RKO (cell line): ENCODE measurements at regions not wholly inside any gene's neighbourhood (a gene's known extent, or its start where the extent isn't known, plus 50 kb on each side); places are given as distances from the start of the nearest gene placed in this dataset.
A peak's percentile ranks its signal among the peaks of the same experiment; 100 is the strongest.
"Not testable (repeated sequence)": the region's sequence is repeated elsewhere in the genome, so short reads cannot be mapped to it uniquely, and the experiment has no call there.

Source experiments
- DNase-seq: peaks from one replicate; pipeline ENCODE4 v3.0.0-alpha.2; 2016; ENCODE audit warnings: low spot score

DNA sequence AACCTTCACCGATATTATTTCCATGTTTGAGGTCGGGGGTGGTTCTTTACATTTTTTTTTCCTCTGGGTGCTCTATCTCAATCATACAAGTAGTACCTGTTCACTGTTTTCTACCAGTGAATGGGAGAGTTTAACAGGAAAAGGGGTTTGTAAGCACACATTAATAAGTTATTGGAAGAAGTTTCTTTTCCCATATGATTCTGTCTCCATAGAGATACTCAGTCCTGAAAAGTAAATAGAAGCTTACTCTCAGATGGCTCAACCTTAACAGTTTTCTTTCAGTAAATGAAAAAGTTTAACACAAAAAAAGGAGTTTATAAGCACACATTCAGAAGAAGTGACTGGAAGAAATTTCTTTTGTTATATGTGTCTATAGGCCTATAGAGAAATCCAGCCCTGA, 995.6 kb upstream of the SLC39A10 start:
- DNase-seq: no peak

DNA sequence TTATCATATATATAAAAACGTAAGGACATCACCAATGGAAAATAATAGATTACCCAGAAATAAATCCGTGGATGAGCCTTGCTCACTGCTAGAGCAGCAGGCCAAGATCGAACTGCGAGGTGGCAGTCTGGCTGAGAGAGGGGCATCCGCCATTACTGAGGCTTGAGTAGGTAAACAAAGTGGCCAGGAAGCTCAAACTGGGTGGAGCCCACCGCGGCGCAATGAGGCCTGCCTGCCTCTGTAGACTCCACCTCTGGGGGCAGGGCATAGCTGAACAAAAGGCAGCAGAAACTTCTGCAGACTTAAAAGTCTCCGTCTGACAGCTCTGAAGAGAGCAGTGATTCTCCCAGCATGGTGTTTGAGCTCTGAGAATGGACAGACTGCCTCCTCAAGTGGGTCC, 1018.0 kb upstream of the SLC39A10 start:
- DNase-seq: not testable (repeated sequence)

DNA sequence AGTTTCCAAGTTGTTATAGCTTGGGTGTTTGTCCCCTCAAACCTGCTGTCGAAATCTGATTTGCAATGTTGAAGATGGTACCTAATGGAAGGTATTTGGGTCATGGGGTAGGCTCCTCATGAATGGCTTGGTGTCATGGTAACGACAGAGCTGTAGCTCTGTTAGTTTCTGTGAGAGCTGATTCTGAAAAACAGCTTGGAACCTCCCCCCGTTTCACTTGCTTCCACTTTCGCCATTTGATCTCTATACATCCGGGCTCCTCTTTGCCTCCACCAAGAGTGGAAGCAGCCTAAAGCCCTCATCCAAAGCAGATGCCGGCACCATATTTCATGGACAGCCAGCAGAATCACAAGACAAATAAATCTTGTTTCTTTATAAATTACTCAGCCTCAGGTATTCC, 1035.1 kb upstream of the SLC39A10 start:
- no peak for DNase-seq

DNA sequence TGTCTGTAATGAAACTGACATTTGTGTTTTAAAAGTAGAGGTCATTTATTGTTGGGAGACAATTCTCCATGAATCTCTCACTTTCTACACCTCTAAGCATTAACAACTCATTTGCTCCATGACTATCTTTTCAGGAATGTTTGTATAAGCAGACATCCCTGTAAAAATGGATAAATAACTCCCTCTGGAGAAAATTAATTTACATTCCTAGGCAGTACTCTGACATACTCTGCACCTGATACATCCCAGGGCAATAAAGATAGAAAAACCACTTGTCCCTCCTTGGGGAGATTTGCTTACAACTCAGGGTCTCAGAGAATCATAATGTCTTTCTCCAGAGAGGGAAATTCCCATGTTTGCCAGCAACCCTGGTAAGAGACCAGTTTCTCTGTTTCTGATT, 1037.7 kb upstream of the SLC39A10 start:
- peak; percentile 3 for DNase-seq

DNA sequence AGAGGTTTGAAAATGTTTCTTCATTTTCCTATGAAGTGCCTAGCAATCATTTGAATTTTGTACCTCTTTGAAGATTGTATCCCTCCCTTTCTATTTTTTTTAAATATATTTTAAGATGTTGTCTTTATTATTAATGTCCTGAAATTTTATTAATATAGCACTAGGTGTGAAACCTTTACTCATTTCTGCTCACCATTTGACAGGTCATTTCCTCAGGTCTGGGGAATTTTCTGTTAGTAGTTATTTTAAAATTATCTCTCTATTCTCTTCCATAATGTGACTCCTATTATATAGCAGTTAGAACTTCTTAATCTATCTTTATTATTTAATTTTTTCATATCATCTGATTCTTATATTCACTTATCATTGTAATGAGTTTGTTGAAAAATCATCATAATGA, 1038.6 kb upstream of the SLC39A10 start:
- DNase-seq: no peak

DNA sequence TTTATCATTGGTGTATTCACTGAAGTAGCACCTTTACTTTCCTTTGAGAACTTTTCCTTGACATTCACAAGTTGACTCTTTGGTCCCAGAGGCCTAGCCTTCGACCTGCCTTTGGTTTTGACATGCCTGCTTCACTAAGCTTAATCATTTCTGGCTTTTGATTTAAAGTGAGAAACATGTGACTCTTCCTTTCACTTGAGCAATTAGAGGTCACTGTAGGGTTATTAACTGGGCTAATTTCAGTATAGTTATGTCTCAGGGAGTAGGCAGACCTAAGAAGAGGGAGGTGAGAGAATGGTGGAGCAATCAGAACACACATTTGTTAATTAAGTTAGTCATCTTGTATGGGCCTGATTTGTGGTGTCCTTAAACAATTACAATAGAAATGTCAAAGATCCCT, 1040.7 kb upstream of the SLC39A10 start:
- DNase-seq: no peak

DNA sequence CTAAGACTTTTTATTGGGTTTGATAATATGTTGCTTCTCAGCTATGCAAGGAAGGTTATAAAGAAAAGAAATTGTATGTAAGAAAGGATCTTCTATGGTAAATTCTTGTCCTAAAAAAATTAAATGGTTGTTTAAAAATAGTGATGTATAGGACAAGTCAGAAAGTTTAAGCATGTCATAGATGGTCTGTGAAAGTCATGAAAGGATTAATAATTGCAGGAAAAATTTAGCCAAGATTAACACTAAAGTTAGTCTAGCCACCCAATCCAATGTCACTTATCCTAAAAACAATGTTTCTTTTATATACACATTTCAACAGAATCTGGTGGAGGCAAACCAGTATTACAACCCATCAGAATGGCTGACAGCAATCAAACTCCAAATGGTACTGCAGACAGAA, 1046.7 kb upstream of the SLC39A10 start:
- DNase-seq: peak; percentile 10

DNA sequence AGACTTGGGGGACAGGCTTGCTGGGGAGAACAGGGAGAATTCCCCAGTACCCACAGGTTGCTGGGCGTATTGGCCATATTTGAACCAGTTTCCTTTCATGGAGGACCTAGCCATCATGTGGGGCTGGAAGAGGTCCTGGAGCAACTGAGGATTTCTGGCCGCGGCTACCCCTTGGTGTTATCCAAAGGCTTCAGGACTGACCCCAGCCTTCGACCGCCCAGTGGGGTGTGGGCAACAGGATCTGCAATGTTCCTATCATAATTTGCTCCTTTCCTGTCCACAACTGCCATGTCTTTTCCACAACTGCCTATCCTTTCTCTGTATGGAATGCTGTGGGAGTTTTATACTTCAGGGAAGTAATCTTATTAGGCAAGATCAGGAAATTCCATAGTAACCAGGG, 1053.6 kb upstream of the SLC39A10 start:
- DNase-seq: no peak

DNA sequence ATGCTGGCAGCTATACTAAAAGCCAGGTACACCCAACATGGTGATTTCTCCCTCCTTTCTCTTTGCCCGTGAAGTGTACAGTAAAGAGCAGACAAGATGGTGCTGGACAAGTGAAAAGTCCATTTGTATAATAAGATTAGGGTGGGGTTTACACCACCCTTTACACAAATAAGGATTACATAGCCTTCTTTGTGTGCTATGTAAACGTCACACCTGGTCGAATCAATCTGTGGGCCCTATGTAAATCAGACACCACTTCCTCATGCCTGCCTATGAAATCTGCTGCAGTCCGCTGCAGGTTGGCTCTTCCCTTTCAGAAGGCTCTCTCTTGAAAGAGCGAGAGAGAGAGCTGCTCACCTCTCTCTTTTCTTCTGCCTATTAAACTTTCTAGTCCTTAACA, 1054.3 kb upstream of the SLC39A10 start:
- no peak for DNase-seq

DNA sequence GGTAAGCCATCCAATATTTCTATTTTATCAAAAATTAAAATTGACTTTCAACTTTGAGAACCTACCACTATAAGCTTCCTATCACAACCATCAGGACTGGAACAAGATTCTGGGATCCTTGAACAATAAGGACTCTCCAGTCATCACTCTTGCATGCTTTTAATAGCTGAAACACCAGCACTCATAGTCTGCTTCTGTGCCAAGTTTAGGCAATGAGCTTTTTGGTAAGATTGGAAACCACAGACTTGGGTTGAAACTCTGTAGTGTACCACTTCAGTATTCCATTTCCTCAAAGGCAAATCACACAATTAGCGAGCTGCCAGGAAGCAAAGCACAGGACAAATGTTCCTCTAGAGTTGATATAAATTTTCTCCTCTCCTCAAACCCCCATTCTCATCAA, 1065.8 kb upstream of the SLC39A10 start:
- DNase-seq: no peak

DNA sequence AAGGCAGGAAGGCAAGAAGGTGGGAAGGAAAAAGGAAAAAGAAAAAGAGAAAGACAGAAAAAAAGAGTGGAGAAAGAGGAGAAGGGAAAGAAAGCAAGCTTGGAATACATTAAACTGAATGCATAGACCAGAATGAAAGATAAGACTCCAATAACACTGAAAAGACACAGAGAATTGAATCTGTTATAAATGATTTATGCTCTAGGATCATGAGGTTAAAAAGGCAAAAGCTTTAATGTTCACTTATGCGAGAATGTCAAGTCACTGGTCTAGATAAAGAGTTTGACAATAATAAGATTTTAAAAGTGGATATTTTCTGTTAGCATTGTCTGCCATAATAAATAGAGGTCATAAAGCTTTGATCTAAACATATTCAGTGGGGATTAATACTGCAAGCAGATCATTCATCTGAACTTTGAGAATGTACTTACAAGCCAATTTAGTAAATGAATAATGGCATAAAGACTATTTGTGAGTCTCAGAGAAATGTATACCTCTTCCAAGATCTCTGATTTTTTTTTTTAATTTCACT, 1069.2 kb upstream of the SLC39A10 start:
- DNase-seq: no peak

DNA sequence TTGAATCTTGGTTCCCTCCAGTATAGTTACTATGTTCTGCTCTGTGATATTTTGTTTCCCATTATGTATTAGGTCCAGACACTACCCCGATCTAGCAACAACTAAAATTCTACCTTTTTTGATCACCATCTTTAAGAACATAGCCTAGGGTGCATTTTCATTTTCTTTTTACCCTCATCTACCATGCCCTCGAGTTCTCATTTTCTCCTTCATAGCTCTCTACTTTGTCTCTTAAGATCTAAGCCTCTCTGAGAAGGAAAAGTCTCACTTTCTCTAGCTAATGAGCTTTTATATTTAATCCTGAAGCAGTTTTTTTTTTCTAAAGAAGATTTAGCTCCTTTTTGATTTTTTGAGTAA, 1089.4 kb upstream of the SLC39A10 start:
- DNase-seq: no peak

DNA sequence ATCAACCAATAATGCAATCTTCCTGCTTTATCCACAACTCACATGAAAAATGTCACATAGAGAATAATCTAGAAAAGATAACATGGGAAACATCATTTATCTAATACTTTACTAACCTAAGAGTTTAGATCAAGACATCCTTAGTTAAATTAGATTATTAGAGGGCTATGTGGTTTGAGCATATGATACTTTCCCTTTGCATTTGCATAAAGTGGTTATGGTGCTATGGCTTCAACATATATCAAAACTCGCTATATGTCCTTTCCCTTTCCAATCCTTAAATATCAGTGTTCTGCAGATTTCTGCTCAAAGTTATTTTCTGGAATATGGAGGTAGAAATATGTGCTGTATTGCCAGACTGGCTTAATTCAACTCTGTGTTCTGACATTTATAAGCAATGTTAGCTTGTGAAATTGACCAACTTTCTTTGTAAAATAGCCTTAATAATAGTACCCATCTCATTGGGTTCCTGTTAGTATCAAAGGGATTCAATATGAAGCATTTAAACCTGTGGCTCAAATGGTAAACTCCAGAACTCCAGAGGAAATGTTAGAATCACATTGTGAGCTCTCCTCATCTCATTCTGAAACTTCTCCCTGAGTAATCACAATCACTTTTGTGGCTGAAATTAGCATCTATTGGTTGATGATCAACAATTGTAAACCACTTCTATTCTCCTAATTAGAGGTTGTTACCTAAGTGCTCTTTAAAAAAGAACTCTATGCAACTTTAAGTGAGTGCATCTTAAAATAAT, 1089.9 kb upstream of the SLC39A10 start:
- DNase-seq: no peak

DNA sequence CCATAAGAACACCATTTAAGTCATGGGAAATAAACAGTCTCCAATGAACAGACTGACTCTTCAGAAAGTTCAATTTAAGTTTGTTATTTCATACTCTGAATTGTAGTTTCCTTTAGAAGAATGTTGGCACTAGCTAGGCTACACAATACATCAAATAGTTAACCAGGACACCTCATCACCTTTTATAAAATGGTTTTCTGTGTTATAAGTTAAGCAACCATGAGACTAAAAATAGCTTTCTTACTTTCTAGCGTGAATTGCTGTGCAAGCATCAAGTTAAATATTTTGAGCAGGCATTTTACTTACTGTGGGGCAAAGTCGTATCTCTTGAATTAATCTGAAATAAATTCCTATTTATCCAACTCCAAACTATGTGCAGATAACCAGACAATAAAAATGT, 1092.6 kb upstream of the SLC39A10 start:
- DNase-seq: no peak

DNA sequence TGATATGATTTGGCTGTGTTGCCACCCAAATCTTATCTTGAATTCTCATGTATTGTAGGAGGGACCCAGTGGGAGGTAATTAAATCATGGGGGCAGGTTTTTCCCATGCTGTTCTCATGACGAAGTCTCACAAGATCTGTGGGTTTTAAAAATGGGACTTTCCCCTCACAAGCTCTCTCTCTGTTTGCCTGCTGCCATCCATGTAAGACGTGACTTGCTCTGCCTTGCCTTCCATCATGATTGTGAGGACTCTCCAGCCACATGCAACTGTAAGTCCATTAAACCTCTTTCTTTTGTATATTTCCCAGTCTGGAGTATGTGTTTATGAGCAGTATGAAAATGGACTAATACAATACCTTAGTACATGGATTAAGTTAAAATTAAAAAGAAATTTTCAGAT, 1094.7 kb upstream of the SLC39A10 start:
- DNase-seq: no peak

DNA sequence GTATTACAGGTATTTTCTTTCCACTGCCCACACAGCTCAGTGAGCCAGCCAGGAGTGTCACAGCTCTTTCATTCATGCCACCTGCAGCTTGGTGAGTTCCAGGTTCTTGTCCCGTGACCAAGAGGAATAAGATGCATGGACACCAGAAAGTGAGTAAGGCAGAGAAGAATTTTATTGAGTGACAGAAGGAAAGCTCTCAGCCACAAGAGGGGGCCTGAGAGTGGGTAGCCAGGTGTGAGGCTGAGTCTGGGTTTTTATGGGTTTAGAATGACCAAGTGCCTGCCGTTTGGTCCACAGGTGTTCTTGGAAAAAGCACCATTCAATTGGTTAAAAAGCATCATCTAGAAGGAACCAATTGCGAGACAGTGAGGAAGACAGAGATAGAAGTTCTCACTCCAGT, 1097.1 kb upstream of the SLC39A10 start:
- DNase-seq: no peak

DNA sequence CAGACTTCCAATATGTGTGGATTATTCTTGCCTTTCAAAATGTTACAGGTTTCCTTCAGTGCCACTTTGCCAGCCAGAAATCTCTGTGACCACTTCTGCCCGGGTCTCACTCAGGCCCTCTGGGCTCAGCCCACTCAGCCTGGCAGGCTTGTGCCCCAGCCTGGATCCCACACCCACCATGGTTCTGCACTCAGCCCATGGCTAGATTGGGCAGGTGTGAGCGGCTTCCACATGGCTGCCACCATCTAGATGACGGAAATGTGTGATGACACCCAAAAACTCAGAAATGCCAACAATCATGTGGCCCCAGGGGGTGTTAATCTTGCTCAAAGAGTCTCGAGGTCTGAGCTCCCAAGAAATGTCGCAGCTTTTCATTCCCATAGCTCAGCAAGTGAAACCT, 1097.5 kb upstream of the SLC39A10 start:
- no peak for DNase-seq

DNA sequence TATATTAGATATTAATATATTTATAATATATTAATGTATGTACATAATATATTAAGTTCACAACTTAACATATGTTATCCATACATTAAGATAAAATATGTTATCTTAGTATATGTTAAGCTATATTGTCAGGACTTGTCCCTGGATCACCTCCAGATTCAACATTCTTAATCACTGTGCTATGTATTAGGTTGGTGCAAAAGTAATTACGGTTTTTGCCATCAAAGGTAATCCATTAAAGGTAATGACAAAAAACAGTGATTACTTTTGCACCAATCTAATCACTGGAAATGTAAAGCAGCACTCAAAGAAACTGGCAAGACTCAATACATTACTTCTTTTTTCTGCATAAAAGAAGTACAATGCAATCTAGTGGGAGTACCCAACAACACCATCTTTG, 1099.0 kb upstream of the SLC39A10 start:
- DNase-seq: no peak

DNA sequence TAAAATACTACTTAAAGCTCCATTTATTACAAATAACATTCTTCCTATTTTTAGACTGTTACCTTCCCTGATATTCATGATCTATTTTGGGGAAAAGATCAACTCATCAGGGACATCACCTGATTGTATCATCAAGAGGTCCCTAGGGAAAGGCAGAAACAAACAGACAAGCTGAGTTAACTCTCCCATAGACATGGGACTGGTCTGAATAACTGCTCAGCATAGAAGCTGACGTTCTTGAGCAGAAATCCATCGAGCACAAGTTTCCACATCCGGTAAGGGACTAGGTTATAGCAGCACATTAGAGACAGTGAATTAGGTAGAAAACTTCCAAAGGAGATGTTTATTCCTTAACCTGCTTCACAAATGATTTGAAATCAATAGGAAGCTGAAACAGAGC, 1100.4 kb upstream of the SLC39A10 start:
- DNase-seq: no peak

DNA sequence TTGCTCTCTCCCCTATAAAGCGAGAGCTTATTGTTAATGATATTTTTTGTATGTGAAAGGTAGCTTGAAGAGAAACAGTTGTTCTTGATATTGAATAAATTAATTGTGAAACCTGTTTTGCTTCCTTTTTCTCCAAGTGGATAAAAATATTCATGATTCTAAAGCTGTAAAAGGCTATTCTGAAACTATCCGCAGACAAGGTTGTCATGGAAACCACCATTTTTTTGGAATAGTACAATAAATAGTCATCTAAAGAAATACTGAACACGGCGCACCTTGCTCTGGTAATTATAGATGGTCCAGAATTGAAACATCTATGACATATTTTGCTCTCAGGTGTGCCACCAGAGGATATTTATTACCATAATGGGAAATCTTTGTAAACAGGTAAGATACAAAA, 1103.0 kb upstream of the SLC39A10 start:
- DNase-seq: no peak

DNA sequence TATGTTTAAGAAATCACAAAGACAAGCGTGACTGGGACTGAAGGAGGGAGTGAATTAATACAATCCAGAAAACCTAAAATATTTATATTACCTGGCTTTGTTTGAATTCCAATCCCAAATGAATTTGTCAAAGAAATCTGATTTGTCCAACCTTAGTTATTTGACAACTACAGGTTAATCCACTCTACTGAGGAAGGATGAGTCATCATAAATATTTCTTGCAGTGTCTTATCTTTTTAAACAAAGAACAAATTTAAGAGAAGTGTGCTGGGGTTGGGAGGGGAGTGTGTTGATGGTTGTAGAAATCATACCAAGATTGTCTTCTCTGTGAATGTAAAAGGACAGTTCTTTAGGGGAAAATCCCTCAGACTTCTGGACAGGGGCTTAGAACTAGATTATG, 1106.3 kb upstream of the SLC39A10 start:
- DNase-seq: no peak

DNA sequence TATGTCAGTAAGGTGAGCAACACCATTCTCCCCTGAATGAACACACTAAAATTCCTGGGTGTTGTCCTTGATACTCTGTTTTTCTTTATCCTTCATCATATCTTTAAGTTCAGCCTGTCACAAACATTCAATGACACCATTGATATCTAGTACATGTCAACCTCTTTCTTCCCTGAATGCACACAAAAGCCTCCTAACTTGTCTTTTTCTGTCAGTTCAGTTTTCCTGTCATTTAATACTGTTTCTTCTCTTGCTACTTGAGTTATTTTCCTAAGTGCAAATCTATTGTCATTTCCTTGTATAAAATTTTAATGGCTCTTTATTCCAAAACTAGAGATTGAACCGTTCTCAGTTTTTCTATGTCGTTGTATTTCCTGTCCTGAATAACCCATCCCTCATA, 1107.6 kb upstream of the SLC39A10 start:
- DNase-seq: no peak

DNA sequence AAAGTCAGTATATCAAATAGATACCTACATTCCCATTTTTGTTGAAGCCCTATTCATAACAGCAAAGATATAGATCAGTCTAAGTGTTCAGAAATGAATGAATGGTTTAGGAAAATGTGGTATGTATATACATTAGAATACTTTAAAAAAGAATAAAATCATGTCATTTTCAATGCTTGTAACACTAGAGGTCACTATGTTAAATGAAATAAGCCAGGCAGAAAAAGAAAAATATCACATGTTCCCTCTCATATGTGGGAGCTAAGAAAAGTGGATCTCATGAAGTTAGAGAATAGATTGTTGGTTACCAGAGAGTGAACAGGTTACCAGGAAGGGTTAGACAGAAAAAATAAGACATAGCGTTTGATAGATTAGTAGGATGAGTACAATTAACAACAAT, 1111.0 kb upstream of the SLC39A10 start:
- peak; percentile 68 for DNase-seq

DNA sequence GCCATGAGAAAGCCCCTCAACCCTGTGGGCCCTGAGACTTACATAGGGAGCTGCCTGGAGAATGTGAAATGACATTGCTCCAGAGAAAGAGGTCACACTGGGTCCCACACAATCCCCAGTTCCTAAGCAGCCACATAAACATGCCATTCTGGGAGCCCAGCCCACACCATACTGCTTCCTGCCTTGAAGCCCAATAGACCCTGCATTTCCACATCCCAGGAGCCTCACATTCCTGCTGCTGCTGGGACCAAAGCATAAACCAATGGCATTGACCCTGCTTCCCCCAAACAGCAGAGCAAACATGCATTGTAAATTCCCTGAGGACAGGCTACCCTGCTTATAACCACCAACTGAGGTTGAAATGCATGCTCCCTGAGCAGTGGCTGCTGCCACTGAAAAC, 1117.6 kb upstream of the SLC39A10 start:
- DNase-seq: no peak
